HT1080 (cell line): ENCODE measurements at regions not wholly inside any gene's neighbourhood (a gene's known extent, or its start where the extent isn't known, plus 50 kb on each side); places are given as distances from the start of the nearest gene placed in this dataset.
A peak's percentile ranks its signal among the peaks of the same experiment; 100 is the strongest.
"Not testable (repeated sequence)": the region's sequence is repeated elsewhere in the genome, so short reads cannot be mapped to it uniquely, and the experiment has no call there.

Source experiments
- DNase-seq: peaks from one replicate; pipeline ENCODE4 v3.0.0-alpha.2; 2015; ENCODE audit warnings: low read depth

DNA sequence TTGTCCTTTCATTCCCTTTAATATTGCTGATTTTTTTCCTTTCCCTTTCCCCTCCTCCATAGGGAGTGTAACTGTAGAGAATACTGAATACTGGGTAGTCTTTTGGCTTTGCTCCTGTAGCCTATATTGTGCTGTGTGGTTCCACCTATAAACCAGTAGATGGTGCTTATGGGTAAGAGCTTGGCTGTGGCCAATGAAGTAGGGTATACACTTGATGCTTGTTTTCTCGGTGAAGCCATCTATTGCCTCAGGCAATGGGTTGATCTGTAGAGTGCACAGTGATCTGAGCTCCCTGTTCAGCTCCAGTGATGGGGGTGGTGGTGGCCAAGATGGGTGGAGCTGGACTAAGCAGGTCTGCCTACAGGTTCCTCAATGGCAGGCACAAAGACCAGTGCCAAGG lies 203.3 kb upstream of the IMPG1 start:
- no peak for DNase-seq

DNA sequence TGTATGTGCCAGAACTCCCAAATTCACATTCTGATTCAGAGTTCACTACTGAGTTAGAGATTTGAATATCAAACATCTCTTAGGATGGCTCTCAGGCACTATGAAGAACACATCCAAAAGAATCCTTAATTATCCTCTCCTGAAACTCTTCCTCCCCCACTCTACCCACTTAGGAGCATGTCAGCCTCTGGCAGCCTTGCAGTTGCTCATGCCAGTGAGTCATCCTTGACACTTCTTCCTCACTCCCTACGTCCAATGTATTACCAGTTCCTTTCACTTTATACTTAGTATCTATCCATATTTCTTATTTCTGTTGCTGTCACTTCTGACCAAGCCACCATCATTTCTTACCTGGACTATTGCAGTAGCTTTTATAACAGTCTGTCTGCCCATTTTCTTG lies 192.0 kb upstream of the IMPG1 start:
- DNase-seq = peak; percentile 64

GRCh38 chr6:76262240-76262639 lies 189.8 kb upstream of the IMPG1 start:
- DNase-seq = no peak

GRCh38 chr6:76250666-76251065 lies 178.2 kb upstream of the IMPG1 start:
- peak; percentile 26 for DNase-seq

DNA sequence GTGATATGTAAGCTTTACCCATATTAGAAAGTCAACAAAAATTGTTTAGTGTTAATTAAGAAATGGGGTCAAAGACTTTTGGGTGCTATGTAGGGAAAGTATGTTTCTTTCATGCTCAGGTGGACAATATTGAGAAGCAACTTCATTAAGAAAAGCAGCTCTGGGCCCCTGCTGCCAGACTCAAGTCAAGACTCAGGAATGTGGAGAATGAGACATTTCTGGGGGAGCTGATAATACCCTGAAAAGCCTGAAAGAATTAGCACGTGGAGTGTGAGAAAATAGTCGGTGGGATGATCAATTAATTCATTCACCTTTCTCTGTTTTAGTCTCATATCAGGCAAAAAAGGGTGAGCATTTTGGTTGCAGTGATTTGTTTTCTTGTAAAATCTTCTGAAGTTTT lies 175.1 kb upstream of the IMPG1 start:
- DNase-seq = no peak

GRCh38 chr6:76240092-76240491 lies 167.6 kb upstream of the IMPG1 start:
- DNase-seq = no peak

GRCh38 chr6:76230711-76231110 lies 158.2 kb upstream of the IMPG1 start:
- DNase-seq = peak; percentile 20

GRCh38 chr6:76222189-76222588 lies 149.7 kb upstream of the IMPG1 start:
- DNase-seq = no peak

GRCh38 chr6:76221525-76221924 lies 149.1 kb upstream of the IMPG1 start:
- DNase-seq = no peak

GRCh38 chr6:76220805-76221204 lies 148.3 kb upstream of the IMPG1 start:
- DNase-seq = no peak

DNA sequence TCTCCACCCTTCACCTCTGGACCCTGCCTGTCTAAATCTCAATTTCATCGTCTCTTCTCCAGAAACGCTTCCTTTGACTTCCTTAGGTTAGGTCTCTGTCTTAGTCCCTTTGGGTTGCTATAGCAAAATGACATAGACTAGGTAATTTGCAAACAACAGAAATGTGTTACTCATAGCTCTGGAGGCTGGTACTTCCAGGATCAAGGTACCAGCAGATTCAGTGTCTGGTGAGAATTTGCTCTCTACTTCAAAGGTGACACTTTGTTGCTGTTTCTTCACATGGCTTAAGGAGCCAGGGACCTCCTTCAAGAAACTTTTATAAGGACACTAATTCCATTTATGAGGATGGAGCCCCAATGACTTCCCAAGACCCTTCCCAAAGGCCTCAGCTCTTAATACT lies 145.1 kb upstream of the IMPG1 start:
- no peak for DNase-seq

DNA sequence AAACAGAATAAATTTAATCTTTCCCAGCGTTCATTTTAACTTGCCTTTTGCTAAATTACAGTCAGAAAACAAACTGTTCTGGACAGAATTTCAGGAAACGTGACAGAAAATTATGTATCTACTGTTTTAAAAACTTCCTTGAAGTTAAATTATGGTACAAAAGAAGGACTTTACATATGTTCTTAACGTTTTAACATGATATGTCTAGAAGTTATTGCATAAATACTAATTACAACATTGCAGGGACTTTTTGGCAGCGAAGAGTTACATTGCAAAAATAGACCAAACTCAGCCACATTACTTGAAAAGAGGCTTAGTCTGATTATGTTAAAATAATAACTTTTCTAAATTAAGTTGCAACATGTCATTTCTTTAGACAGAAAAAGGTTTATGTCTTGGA lies 142.1 kb upstream of the IMPG1 start:
- no peak for DNase-seq

- no peak for DNase-seq
These were observed 102.3 kb upstream of the IMPG1 start for GRCh38 chr6:76174722-76175121.

GRCh38 chr6:76166874-76167273 lies 94.4 kb upstream of the IMPG1 start:
- DNase-seq = peak; percentile 4

GRCh38 chr6:76166297-76166696 lies 93.8 kb upstream of the IMPG1 start:
- no peak for DNase-seq

DNA sequence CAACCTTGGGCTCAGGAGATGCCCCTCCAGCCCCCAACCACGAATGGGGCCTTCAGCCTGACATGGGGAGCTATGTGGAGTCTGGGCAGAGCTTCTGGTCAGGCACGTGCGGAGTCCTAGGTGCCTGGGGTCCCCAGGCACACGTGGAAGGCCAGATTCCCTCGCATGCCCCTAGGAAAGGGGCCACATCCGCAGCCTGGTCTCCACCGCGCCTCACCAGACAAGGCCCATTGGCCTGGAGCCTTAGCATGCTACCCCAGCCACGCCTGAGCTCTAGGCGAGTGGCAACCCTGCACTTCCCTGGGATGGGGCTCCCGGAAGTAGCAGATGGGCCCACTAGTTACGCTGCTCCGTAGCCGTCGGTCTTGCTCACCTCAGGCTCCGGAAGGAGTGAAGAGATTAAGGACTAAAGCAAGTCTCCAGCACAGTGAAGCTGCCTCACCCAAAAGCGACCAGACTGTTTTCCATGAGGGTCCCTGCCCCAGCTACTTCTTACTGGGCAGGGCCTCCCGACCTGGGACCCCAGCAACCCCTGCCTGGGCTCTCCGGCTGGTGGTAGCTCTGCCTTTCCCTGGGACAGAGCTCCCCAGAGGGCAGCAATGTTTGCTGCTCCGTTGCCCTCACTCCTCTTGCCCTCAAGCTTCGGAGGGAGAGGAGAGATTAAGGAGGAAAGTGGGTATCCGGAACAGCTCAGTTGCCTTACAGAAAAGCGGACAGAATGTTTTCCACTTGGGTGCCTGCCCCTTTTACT lies 93.2 kb upstream of the IMPG1 start:
- DNase-seq = no peak

- DNase-seq = no peak
These were observed 90.3 kb upstream of the IMPG1 start for GRCh38 chr6:76162811-76163210.

DNA sequence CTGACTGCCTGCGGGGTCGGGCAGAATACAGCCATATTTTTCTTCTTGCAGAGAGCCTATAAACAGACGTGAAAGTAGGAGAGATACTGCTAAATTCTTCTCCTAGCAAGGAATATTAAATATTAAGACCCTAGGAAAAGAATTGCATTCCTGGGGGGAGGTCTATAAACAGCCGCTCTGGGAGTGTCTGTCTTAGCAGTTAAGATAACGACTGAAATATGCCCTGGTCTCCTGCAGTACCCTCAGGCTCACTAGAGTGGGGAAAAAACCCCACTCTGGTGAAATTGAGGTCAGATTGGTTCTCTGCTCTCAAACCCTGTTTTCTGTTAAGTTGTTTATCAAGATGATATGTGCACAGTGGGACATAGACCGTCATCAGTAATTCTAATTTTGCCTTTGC lies 85.3 kb upstream of the IMPG1 start:
- DNase-seq = not testable (repeated sequence)

GRCh38 chr6:76135481-76135880 lies 63.0 kb upstream of the IMPG1 start:
- no peak for DNase-seq

DNA sequence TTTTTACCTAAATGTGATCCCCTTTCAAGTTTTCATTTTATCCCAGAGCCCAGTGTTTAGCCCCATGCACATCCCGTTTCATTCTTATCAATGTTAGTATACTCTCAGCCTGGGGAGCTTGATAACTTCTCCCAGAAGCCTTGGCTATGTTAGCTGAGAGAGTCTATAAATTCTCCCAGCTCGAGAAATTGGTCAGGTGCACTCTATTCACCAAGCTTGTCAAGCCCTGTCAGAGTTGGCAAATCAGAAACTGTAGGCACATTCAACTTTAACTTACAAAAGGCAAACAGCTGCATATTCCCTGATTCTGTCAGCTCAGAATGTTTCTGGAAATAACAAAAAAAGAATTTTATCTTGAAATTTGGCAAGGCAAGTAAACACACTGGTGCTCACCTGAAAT lies 62.2 kb upstream of the IMPG1 start:
- DNase-seq = no peak

DNA sequence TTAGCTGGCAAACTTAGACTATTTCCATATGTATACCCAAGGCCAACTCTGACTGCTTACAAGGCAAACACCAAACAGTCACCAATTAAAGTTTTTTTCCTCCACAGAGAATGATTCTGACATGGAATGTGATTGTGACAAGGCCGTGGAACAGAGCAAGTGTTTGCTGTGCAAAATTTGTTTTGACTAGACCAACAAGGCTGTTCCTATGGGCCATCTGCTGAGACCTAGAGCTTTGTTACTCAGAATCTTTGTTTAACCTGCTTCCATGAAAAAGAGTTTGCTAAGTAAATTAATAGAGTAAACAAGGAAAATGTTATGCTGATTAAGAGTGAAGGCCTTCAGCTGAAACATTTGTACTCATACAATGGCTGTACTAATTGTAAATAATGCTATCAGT lies 51.6 kb upstream of the IMPG1 start:
- DNase-seq = no peak
